ENCODE measurements at regions not wholly inside any gene's neighbourhood (a gene's known extent, or its start where the extent isn't known, plus 50 kb on each side); places are given as distances from the start of the nearest gene placed in this dataset.

- DNase-seq (ENCODE audit: low read depth): no peak
- no peak for TF ChIP-seq CTCF (conservative IDR thresholded peaks at IDR 0.05; ENCODE audit: low read depth, low read length)
- no peak overlapping the region for H3K4me3 ChIP-seq (ENCODE audit: low read length)
Measured at GRCh38 chr10:105757302-105757701, 1116.2 kb downstream of the SORCS3 start.

GRCh38 chr10:105756386-105756785 is 1115.3 kb downstream of the SORCS3 start:
- H3K4me3 ChIP-seq (ENCODE audit: low read length): no peak overlapping the region
- TF ChIP-seq CTCF (conservative IDR thresholded peaks at IDR 0.05; ENCODE audit: low read depth, low read length): no peak
- no peak for DNase-seq (ENCODE audit: low read depth)

GRCh38 chr10:105751688-105752087 is 1110.6 kb downstream of the SORCS3 start:
- no peak for DNase-seq (ENCODE audit: low read depth)
- no peak for TF ChIP-seq CTCF (conservative IDR thresholded peaks at IDR 0.05; ENCODE audit: low read depth, low read length)
- H3K4me3 ChIP-seq (ENCODE audit: low read length): no peak overlapping the region

GRCh38 chr10:105745596-105746148 is 1104.6 kb downstream of the SORCS3 start:
- no peak for TF ChIP-seq CTCF (conservative IDR thresholded peaks at IDR 0.05; ENCODE audit: low read depth, low read length)
- peak; percentile 66 for DNase-seq (ENCODE audit: low read depth)
- H3K4me3 ChIP-seq (ENCODE audit: low read length): no peak overlapping the region

GRCh38 chr10:105743343-105744056 is 1102.4 kb downstream of the SORCS3 start:
- TF ChIP-seq CTCF (conservative IDR thresholded peaks at IDR 0.05; ENCODE audit: low read depth, low read length): no peak
- DNase-seq (ENCODE audit: low read depth): no peak
- H3K4me3 ChIP-seq (ENCODE audit: low read length): no peak overlapping the region

GRCh38 chr10:105742923-105743322 is 1101.8 kb downstream of the SORCS3 start:
- no peak overlapping the region for H3K4me3 ChIP-seq (ENCODE audit: low read length)
- no peak for DNase-seq (ENCODE audit: low read depth)
- no peak for TF ChIP-seq CTCF (conservative IDR thresholded peaks at IDR 0.05; ENCODE audit: low read depth, low read length)

GRCh38 chr10:105742184-105742583 is 1101.1 kb downstream of the SORCS3 start:
- H3K4me3 ChIP-seq (ENCODE audit: low read length): no peak overlapping the region
- TF ChIP-seq CTCF (conservative IDR thresholded peaks at IDR 0.05; ENCODE audit: low read depth, low read length): no peak
- peak; percentile 33 for DNase-seq (ENCODE audit: low read depth)

Measured in retinal pigment epithelial cell (primary cell).